Nephron progenitor cell (in vitro differentiated cells): ENCODE measurements at regions not wholly inside any gene's neighbourhood (a gene's known extent, or its start where the extent isn't known, plus 50 kb on each side); places are given as distances from the start of the nearest gene placed in this dataset.
A peak's percentile ranks its signal among the peaks of the same experiment; 100 is the strongest.

Experiments
- DNase-seq: peaks from one replicate; pipeline ENCODE4 v3.0.0; 2021
- H3K27ac Mint-ChIP-seq: 2 replicates; pipeline ENCODE4 v1.8.0; 2021; ENCODE audit warnings: mild to moderate bottlenecking, moderate library complexity, mixed read lengths
- H3K27me3 Mint-ChIP-seq: 2 replicates; pipeline ENCODE4 v1.8.0; 2021; ENCODE audit warnings: mild to moderate bottlenecking, low read depth, mixed read lengths; ENCODE audit not compliant: poor library complexity
- H3K36me3 Mint-ChIP-seq: 2 replicates; pipeline ENCODE4 v1.8.0; 2021; ENCODE audit warnings: low read depth, mixed read lengths
- H3K4me1 Mint-ChIP-seq: 2 replicates; pipeline ENCODE4 v1.8.0; 2021; ENCODE audit warnings: mixed read lengths
- H3K4me3 Mint-ChIP-seq: 2 replicates; pipeline ENCODE4 v1.8.0; 2021; ENCODE audit warnings: mild to moderate bottlenecking, moderate library complexity, mixed read lengths
- H3K9me3 Mint-ChIP-seq: 2 replicates; pipeline ENCODE4 v1.8.0; 2021; ENCODE audit warnings: mild to moderate bottlenecking, moderate library complexity, mixed read lengths
- TF ChIP-seq, protein P1 (sequence below): fragments of 200-600 bp; sonication (generic); IDR thresholded peaks from 2 replicates; pipeline ENCODE4 v1.5.0; 2021; ENCODE audit warnings: antibody characterized with exemption

DNA sequence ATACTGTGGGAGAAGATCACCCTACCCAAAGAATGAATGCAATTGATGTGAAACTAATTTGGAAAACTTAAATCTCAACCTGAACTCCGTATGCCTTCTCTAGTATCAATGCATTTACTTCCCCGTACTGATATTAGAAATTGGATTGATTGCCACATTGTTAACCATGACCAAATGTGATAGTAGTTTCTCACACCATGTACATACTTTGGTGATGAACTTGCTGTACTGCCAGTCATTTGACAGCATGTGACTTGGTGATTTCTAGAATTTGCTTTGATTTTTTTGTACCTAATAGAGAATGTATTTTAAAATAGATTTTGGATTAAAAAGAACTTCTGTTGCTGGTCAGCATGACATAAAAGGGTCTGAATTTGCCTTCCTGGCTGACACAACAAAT lies 579.8 kb upstream of the TMEM132C start:
- Mint-ChIP-seq H3K36me3 (no peaks in the 10 kb centered on the region), H3K4me1 (no peaks in the 10 kb centered on the region), H3K27me3 (peaks cover 4% of the 10 kb centered on the region), H3K9me3 (peaks cover 15% of the 10 kb centered on the region), H3K27ac (no peak overlapping the region), H3K4me3 (no peak overlapping the region)
- no peak for DNase-seq
- TF ChIP-seq, protein P1, sequence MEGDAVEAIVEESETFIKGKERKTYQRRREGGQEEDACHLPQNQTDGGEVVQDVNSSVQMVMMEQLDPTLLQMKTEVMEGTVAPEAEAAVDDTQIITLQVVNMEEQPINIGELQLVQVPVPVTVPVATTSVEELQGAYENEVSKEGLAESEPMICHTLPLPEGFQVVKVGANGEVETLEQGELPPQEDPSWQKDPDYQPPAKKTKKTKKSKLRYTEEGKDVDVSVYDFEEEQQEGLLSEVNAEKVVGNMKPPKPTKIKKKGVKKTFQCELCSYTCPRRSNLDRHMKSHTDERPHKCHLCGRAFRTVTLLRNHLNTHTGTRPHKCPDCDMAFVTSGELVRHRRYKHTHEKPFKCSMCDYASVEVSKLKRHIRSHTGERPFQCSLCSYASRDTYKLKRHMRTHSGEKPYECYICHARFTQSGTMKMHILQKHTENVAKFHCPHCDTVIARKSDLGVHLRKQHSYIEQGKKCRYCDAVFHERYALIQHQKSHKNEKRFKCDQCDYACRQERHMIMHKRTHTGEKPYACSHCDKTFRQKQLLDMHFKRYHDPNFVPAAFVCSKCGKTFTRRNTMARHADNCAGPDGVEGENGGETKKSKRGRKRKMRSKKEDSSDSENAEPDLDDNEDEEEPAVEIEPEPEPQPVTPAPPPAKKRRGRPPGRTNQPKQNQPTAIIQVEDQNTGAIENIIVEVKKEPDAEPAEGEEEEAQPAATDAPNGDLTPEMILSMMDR = no peak

DNA sequence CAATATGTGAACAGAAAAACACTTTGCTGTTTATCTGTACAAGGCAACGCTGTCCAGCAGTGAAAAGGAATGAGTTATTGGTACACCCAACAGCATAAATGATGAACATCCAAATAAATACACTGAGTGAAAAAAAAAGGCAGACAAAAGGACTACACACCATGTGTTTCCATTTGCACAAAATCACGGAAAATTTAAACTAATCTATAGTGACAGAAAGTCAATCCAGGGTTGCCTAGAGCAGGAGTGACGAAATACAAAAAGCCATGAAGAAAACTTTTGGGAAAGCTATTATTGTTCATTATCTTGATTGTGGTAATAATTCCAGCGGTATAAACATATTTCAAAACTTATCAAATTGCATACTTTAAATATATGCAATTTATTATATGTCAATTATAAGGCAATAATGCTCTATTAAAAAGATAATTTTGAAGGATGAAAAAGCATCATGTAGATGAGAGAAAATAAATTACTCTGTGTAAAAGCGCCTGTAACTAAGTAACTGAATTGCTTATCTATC lies 578.0 kb upstream of the TMEM132C start:
- Mint-ChIP-seq H3K27me3 (peaks cover 12% of the 10 kb centered on the region), H3K36me3 (no peaks in the 10 kb centered on the region), H3K27ac (no peak overlapping the region), H3K9me3 (peaks cover 5% of the 10 kb centered on the region), H3K4me3 (no peak overlapping the region), H3K4me1 (no peaks in the 10 kb centered on the region)
- TF ChIP-seq, protein P1 = no peak
- no peak for DNase-seq

DNA sequence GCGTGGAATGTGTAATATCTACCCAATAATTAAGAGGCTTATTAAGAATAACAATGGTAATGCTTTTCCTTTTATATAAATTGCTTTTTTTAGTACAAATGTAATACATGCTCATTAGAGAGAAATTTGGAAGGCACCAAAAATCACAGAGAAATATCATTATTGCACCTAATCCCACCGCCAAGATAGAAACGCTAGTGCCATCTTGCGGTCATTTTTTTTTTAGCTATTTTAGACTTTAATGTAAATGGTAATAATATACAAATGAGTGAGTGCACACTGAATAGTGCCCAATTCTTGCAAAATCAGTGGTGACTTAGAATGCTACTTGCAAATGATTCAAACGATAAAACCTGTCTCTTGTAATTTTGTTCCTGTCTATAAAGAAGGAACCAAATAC lies 576.8 kb upstream of the TMEM132C start:
- Mint-ChIP-seq H3K4me1 (no peaks in the 10 kb centered on the region), H3K4me3 (no peak overlapping the region), H3K27ac (no peak overlapping the region), H3K9me3 (no peaks in the 10 kb centered on the region), H3K36me3 (no peaks in the 10 kb centered on the region), H3K27me3 (peaks cover 15% of the 10 kb centered on the region)
- TF ChIP-seq, protein P1 = peak; percentile 46
- DNase-seq = no peak

DNA sequence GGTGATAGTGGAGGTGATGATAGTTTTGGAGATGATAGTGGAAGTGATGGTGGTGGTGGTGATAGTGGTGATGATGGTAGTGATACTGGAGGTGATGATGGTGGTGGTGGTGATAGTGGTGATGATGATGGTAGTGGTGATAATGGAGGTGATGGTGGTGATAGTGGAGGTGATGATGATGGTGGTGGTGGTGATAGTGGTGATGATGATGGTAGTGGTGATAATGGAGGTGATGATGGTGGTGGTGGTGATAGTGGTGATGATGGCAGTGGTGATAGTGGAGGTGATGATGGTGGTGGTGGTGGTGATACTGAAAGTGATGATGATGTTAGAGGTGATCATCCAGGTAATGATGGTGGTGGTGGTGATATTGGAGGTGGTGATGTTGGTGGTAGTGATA lies 570.0 kb upstream of the TMEM132C start:
- DNase-seq = no peak
- no peaks in the 10 kb centered on the region for H3K36me3 Mint-ChIP-seq
- peaks cover 8% of the 10 kb centered on the region for H3K9me3 Mint-ChIP-seq
- peaks cover 26% of the 10 kb centered on the region for H3K27me3 Mint-ChIP-seq
- H3K4me3 Mint-ChIP-seq = no peak overlapping the region
- TF ChIP-seq, protein P1 = no peak
- H3K27ac Mint-ChIP-seq = no peak overlapping the region
- no peaks in the 10 kb centered on the region for H3K4me1 Mint-ChIP-seq

DNA sequence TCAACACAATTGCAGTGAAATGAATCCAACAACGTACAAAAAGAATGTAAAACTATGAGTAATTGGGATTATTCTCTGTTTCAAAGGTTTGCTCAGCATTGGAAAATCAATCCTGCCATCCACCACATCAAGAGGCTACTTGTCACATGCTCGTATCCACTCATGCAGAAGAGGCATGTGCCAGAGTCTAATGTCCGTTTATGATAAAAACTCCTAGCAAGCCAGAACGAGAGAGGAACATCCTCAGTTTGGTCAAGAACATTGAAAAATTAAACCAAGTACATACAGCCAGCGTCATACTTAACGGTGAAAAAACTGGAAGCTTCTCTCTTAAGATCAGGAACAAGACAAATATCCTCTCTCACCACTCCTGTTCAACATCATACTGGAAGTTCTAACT lies 563.9 kb upstream of the TMEM132C start:
- Mint-ChIP-seq H3K27ac (no peak overlapping the region), H3K9me3 (peaks cover 8% of the 10 kb centered on the region)
- TF ChIP-seq, protein P1 = no peak

DNA sequence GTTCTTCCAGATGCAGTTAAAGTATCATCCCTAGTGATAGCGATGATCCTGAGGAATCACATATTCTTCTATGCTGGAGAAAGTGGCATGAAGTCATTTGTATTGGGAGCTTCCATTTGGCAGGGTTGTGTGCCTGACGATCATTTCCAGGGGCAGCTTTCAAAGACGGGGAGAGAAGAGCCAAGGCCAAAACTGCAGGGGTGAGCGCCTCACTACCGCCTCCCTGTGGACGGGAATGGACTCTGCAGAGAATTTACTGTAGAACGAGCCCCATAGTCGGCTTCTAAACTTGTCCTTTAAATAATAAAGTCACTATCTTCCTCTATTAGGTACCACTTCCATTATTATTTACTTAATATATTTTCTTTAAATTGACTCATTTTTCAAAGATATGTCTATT lies 555.9 kb upstream of the TMEM132C start:
- TF ChIP-seq, protein P1 = peak; percentile 41

More for the DNA sequence above, 563.9 kb upstream of the TMEM132C start:
- Mint-ChIP-seq H3K4me1 (no peaks in the 10 kb centered on the region), H3K4me3 (no peak overlapping the region), H3K27me3 (peaks cover 29% of the 10 kb centered on the region), H3K36me3 (no peaks in the 10 kb centered on the region)
- DNase-seq = no peak

More for the DNA sequence above, 555.9 kb upstream of the TMEM132C start:
- Mint-ChIP-seq H3K27ac (no peak overlapping the region), H3K9me3 (peaks cover 14% of the 10 kb centered on the region), H3K4me3 (no peak overlapping the region), H3K27me3 (peaks cover 7% of the 10 kb centered on the region), H3K36me3 (peaks cover 5% of the 10 kb centered on the region), H3K4me1 (no peaks in the 10 kb centered on the region)
- DNase-seq = no peak
